Neural cell (in vitro differentiated cells): ENCODE measurements at regions not wholly inside any gene's neighbourhood (a gene's known extent, or its start where the extent isn't known, plus 50 kb on each side); places are given as distances from the start of the nearest gene placed in this dataset.

Experiments
- EP300 ChIP-seq: fragments of 450-650 bp; conservative IDR thresholded peaks from 2 replicates; pipeline ENCODE4 v1.6.1; 2014; ENCODE audit warnings: antibody characterized with exemption, mild to moderate bottlenecking, moderate library complexity; ENCODE audit not compliant: poor library complexity, severe bottlenecking
- MXI1 ChIP-seq: fragments of 450-650 bp; conservative IDR thresholded peaks from 2 replicates; pipeline ENCODE4 v1.6.1; 2014; ENCODE audit warnings: antibody characterized with exemption, mild to moderate bottlenecking; ENCODE audit not compliant: poor library complexity, severe bottlenecking
- POLR2AphosphoS5 ChIP-seq: IDR thresholded peaks from 2 replicates; pipeline ENCODE4 v1.6.1; 2012
- RAD21 ChIP-seq: fragments of 450-650 bp; conservative IDR thresholded peaks from 2 replicates; pipeline ENCODE4 v1.6.1; 2014; ENCODE audit warnings: antibody characterized with exemption, mild to moderate bottlenecking, moderate library complexity
- SMC3 ChIP-seq: fragments of 450-650 bp; conservative IDR thresholded peaks from 2 replicates; pipeline ENCODE4 v1.6.1; 2014; ENCODE audit warnings: antibody characterized with exemption, mild to moderate bottlenecking, moderate library complexity; ENCODE audit not compliant: poor library complexity
- TAF1 ChIP-seq: IDR thresholded peaks from 2 replicates; pipeline ENCODE4 v1.6.1; 2012; ENCODE audit warnings: low read depth
- TF ChIP-seq, protein P1 (sequence below): fragments of 450-650 bp; IDR thresholded peaks from 2 replicates; pipeline ENCODE4 v1.5.1; 2014; ENCODE audit warnings: antibody characterized with exemption, mild to moderate bottlenecking, moderate library complexity; ENCODE audit not compliant: poor library complexity, severe bottlenecking
- TF ChIP-seq, protein P2 (sequence below): IDR thresholded peaks from 2 replicates; pipeline ENCODE4 v1.6.1; 2012; ENCODE audit warnings: borderline replicate concordance

DNA sequence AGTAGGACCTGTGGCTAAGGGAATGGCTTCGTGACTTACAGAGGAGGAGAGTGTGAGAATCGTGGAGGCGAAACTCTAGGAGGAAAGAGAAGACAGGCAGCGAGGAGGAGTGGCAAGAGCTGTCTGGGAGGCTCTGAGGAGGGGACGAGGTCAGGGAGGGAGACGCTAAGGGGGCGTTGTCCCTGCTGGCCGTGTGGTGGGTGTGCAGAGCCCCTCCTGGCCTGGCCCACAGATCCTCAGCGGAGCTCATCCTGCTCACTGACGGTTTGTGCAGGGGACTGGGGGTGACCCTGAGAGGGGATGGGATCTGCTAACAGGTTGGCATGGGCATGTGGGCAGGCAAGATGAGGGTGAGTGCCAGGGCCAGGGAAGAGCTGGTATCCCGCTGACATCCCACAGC lies 56.5 kb upstream of the PRR5 start:
- TF ChIP-seq, protein P1, sequence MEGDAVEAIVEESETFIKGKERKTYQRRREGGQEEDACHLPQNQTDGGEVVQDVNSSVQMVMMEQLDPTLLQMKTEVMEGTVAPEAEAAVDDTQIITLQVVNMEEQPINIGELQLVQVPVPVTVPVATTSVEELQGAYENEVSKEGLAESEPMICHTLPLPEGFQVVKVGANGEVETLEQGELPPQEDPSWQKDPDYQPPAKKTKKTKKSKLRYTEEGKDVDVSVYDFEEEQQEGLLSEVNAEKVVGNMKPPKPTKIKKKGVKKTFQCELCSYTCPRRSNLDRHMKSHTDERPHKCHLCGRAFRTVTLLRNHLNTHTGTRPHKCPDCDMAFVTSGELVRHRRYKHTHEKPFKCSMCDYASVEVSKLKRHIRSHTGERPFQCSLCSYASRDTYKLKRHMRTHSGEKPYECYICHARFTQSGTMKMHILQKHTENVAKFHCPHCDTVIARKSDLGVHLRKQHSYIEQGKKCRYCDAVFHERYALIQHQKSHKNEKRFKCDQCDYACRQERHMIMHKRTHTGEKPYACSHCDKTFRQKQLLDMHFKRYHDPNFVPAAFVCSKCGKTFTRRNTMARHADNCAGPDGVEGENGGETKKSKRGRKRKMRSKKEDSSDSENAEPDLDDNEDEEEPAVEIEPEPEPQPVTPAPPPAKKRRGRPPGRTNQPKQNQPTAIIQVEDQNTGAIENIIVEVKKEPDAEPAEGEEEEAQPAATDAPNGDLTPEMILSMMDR: no peak
- TF ChIP-seq RAD21: no peak
- TF ChIP-seq TAF1: no peak
- TF ChIP-seq, protein P2, sequence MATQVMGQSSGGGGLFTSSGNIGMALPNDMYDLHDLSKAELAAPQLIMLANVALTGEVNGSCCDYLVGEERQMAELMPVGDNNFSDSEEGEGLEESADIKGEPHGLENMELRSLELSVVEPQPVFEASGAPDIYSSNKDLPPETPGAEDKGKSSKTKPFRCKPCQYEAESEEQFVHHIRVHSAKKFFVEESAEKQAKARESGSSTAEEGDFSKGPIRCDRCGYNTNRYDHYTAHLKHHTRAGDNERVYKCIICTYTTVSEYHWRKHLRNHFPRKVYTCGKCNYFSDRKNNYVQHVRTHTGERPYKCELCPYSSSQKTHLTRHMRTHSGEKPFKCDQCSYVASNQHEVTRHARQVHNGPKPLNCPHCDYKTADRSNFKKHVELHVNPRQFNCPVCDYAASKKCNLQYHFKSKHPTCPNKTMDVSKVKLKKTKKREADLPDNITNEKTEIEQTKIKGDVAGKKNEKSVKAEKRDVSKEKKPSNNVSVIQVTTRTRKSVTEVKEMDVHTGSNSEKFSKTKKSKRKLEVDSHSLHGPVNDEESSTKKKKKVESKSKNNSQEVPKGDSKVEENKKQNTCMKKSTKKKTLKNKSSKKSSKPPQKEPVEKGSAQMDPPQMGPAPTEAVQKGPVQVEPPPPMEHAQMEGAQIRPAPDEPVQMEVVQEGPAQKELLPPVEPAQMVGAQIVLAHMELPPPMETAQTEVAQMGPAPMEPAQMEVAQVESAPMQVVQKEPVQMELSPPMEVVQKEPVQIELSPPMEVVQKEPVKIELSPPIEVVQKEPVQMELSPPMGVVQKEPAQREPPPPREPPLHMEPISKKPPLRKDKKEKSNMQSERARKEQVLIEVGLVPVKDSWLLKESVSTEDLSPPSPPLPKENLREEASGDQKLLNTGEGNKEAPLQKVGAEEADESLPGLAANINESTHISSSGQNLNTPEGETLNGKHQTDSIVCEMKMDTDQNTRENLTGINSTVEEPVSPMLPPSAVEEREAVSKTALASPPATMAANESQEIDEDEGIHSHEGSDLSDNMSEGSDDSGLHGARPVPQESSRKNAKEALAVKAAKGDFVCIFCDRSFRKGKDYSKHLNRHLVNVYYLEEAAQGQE: no peak
- TF ChIP-seq SMC3: no peak
- no peak for TF ChIP-seq EP300
- no peak for TF ChIP-seq POLR2AphosphoS5
- no peak for TF ChIP-seq MXI1
